SK-N-MC (cell line): ENCODE measurements at regions not wholly inside any gene's neighbourhood (a gene's known extent, or its start where the extent isn't known, plus 50 kb on each side); places are given as distances from the start of the nearest gene placed in this dataset.

Source experiments
- DNase-seq: peaks from one replicate; pipeline ENCODE4 v3.0.0-alpha.2; 2011; ENCODE audit warnings: low read depth, low spot score
- H3K27ac ChIP-seq: fragments of 200-600 bp; sonication (generic); 2 replicates; pipeline ENCODE4 v1.5.1; 2016; ENCODE audit warnings: mixed run types
- H3K36me3 ChIP-seq: fragments of 200-600 bp; sonication (generic); 2 replicates; pipeline ENCODE4 v1.6.1; 2017; ENCODE audit warnings: antibody characterized with exemption, low read length, mixed read lengths; ENCODE audit not compliant: insufficient read depth
- H3K4me3 ChIP-seq: fragments of 200-600 bp; sonication (generic); 2 replicates; pipeline ENCODE4 v1.5.1; 2016
- H3K9ac ChIP-seq: fragments of 200-600 bp; sonication (generic); 2 replicates; pipeline ENCODE4 v1.8.0; 2017; ENCODE audit warnings: mixed run types, mixed read lengths; ENCODE audit not compliant: insufficient read length
- H3K9me3 ChIP-seq: fragments of 200-600 bp; sonication (generic); 2 replicates; pipeline ENCODE4 v1.6.1; 2017; ENCODE audit warnings: low read depth, mild to moderate bottlenecking, antibody characterized with exemption, low read length, moderate library complexity, mixed read lengths
- EZH2 ChIP-seq: fragments of 200-600 bp; sonication (generic); IDR thresholded peaks from one replicate; pipeline ENCODE4 v1.6.1; 2017; ENCODE audit warnings: antibody characterized with exemption
- FOXP2 ChIP-seq: optimal IDR thresholded peaks from 2 replicates; pipeline ENCODE3; 2011; ENCODE audit warnings: mild to moderate bottlenecking, moderate library complexity; ENCODE audit not compliant: insufficient read depth; ENCODE audit errors: extremely low read length, control extremely low read depth
- POLR2AphosphoS5 ChIP-seq: IDR thresholded peaks from 2 replicates; pipeline ENCODE4 v1.6.1; 2012; ENCODE audit warnings: mild to moderate bottlenecking, low read depth, low read length, borderline replicate concordance

DNA sequence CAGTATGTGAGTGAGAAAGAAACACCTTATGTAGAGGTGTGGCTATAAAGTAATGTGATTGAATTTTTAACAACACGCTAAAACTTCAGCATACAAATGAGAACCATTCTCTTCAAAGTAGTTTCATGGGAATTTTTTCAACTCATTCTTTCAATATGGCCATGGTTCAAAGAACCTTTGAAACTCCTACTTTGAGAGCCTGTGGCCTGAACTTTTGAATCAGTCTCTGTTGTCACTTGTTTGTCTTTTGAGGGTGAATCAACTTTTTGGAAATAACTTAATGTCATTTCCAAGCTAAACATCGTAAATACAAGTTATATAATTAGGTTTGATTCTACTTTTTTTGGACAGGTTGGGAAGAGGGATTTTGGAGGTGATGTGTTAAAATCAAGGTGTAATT lies 49.9 kb upstream of the CASK start:
- Histone ChIP-seq H3K27ac (no peak overlapping the region), H3K36me3 (no peaks in the 10 kb centered on the region), H3K4me3 (no peak overlapping the region), H3K9ac (no peak overlapping the region), H3K9me3 (no peaks in the 10 kb centered on the region)
- TF ChIP-seq POLR2AphosphoS5 = no peak
- TF ChIP-seq EZH2 = no peak
- TF ChIP-seq FOXP2 = no peak
- no peak for DNase-seq
